Neuronal stem cell (in vitro differentiated cells): ENCODE measurements at regions not wholly inside any gene's neighbourhood (a gene's known extent, or its start where the extent isn't known, plus 50 kb on each side); places are given as distances from the start of the nearest gene placed in this dataset.

Experiments used
- DNase-seq: peaks from one replicate; pipeline ENCODE4 v3.0.0-alpha.2; 2013; ENCODE audit warnings: low spot score
- H2AFZ ChIP-seq: one replicate; pipeline ENCODE4 v1.6.1; 2013; ENCODE audit warnings: mild to moderate bottlenecking, low read length, inconsistent platforms
- H2AK5ac ChIP-seq: 2 replicates; pipeline ENCODE4 v1.6.1; 2013; ENCODE audit warnings: low read depth, mild to moderate bottlenecking, inconsistent platforms, low read length, moderate library complexity, mixed read lengths
- H2BK120ac ChIP-seq: 2 replicates; pipeline ENCODE4 v1.6.1; 2013; ENCODE audit warnings: low read depth, mild to moderate bottlenecking, inconsistent platforms, low read length, moderate library complexity, mixed read lengths
- H2BK12ac ChIP-seq: one replicate; pipeline ENCODE4 v1.6.1; 2013; ENCODE audit warnings: low read length, inconsistent platforms
- H2BK15ac ChIP-seq: 2 replicates; pipeline ENCODE4 v1.6.1; 2013; ENCODE audit warnings: mild to moderate bottlenecking, low read length, inconsistent platforms, mixed read lengths
- H2BK5ac ChIP-seq: one replicate; pipeline ENCODE4 v1.6.1; 2013; ENCODE audit warnings: inconsistent platforms, mild to moderate bottlenecking, low read length, moderate library complexity
- H3K14ac ChIP-seq: one replicate; pipeline ENCODE4 v1.6.1; 2013; ENCODE audit warnings: low read length, inconsistent platforms
- H3K18ac ChIP-seq: 2 replicates; pipeline ENCODE4 v1.6.1; 2013; ENCODE audit warnings: low read length, inconsistent platforms
- H3K23ac ChIP-seq: 2 replicates; pipeline ENCODE4 v1.6.1; 2013; ENCODE audit warnings: low read depth, mild to moderate bottlenecking, mixed read lengths, low read length, inconsistent platforms; ENCODE audit not compliant: poor library complexity
- H3K27ac ChIP-seq: replicated peaks from 3 replicates; pipeline ENCODE4 v1.5.1; 2013; ENCODE audit warnings: low read length, inconsistent platforms
- H3K27me3 ChIP-seq, 3 experiments: 2 replicates each; pipeline ENCODE4 v1.6.1; 2013; ENCODE audit warnings: low read length in 3 of 3, mild to moderate bottlenecking in 2 of 3, inconsistent platforms in 1 of 3, low read depth in 1 of 3, mixed read lengths in 1 of 3, moderate library complexity in 1 of 3; ENCODE audit not compliant: control insufficient read depth in 3 of 3, insufficient read depth in 3 of 3
- H3K36me3 ChIP-seq, 2 donors: replicated peaks in 1 of 2; 2 replicates each; pipeline ENCODE4 v1.6.1; 2013; ENCODE audit warnings: low read length in 2 of 2; ENCODE audit not compliant: control insufficient read depth in 2 of 2, insufficient read depth in 2 of 2
- H3K4ac ChIP-seq: 2 replicates; pipeline ENCODE4 v1.6.1; 2013; ENCODE audit warnings: inconsistent platforms, mild to moderate bottlenecking, low read length, moderate library complexity
- H3K4me1 ChIP-seq, 2 donors: 1 replicate in 1 of 2; 2 replicates in 1 of 2; pipeline ENCODE4 v1.6.1; 2013; ENCODE audit warnings: low read length in 2 of 2, low read depth in 1 of 2; ENCODE audit not compliant: control insufficient read depth in 2 of 2, insufficient read depth in 1 of 2
- H3K4me2 ChIP-seq: one replicate; pipeline ENCODE4 v1.6.1; 2013; ENCODE audit warnings: mild to moderate bottlenecking, low read length, inconsistent platforms; ENCODE audit not compliant: insufficient read depth, poor library complexity, severe bottlenecking
- H3K4me3 ChIP-seq, 2 donors: 2 replicates each; pipeline ENCODE4 v1.5.1; 2013; ENCODE audit warnings: low read length in 2 of 2, mild to moderate bottlenecking in 2 of 2, inconsistent platforms in 1 of 2, moderate library complexity in 1 of 2
- H3K79me1 ChIP-seq: one replicate; pipeline ENCODE4 v1.6.1; 2013; ENCODE audit warnings: low read depth, mild to moderate bottlenecking, inconsistent platforms, low read length, moderate library complexity
- H3K9ac ChIP-seq: one replicate; pipeline ENCODE4 v1.6.1; 2013; ENCODE audit warnings: mild to moderate bottlenecking, low read depth, low read length, inconsistent platforms; ENCODE audit not compliant: poor library complexity
- H3K9me3 ChIP-seq, 2 donors: replicated peaks in 1 of 2; 2 replicates each; pipeline versions ENCODE3 to v1.6.1; 2013; ENCODE audit warnings: low read length in 2 of 2, mild to moderate bottlenecking in 2 of 2, inconsistent platforms in 1 of 2, low read depth in 1 of 2, mixed read lengths in 1 of 2, moderate library complexity in 1 of 2; ENCODE audit not compliant: control insufficient read depth in 2 of 2, insufficient read depth in 1 of 2
- H4K8ac ChIP-seq: one replicate; pipeline ENCODE4 v1.6.1; 2013; ENCODE audit warnings: low read depth, mild to moderate bottlenecking, inconsistent platforms, low read length, moderate library complexity
- H4K91ac ChIP-seq: one replicate; pipeline ENCODE4 v1.6.1; 2013; ENCODE audit warnings: low read length, low read depth, mild to moderate bottlenecking, inconsistent platforms; ENCODE audit not compliant: poor library complexity
- WGBS, 2 donors: extraction: QIAGEN DNeasy Blood & Tissue Kit; methylation state at CpG; one replicate each; pipeline ENCODE4 v1.1.7; 2013; ENCODE audit warnings: missing lambda C conversion rate in 2 of 2, mixed read lengths in 1 of 2; ENCODE audit not compliant: insufficient read length in 2 of 2, insufficient replicate concordance in 1 of 2; ENCODE audit errors: extremely low coverage in 2 of 2; 5-methylcytosine and 5-hydroxymethylcytosine counted together

DNA sequence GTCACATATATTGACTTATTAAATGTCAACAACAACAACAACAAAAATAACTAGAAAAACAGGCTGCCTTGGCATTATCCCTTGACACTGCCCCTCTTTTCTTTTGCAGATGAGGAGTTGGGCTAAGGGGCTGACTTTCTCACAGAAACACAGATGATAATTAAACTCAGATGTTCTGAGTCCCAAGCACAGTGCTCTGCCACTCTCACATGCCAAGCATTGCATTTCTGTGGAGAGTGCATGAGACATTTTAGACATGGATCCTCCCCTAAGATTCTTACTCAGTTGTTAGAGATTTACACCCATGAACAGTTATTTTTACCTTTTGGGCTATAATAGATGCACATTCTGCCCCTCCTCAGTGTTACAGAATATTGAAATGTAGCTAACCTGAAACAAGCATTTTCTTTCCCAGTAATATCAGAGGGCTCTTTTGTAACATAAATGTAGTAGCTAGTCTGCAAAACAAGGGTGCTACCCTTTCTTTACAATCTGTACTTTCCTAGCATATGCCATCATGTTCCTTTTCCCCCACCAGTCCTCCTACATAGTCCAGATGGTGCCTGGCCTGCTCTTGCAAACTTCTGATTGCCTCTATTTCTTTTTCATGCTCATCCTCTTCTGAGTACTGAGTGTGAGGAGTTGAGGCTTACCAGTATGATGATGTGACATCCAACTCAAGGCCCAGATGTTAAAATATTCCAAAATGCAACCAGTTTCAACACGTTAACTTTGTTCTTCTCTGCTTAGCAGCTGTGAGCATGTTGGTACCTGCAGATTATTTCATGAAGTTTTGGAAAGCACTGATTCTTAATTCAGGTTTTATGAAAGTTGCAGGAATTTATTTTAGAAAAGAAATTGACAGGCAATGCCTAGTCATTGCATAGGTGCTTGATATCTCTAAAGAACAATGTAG lies 125.0 kb upstream of the ATP2B1 start:
- H2BK12ac ChIP-seq, result no peak overlapping the region

DNA sequence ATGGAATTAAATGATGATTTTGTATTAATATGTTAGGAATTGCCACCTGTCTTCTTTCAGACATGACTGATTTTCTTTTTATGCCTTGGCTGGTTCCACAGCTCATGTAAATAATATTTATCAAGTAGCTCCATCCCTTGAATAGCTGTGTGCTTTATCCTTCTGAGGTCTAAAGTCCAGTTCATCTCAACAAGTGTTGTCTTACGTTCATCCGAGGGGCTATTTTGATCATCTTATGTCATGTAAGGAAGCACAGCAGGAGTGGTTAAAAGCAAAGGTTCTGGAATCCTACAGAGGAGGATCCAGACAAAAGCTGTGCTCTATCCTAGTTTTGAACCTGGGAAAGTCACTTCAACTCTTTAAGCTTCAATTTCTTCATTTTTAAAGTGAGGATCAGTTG lies 123.7 kb upstream of the ATP2B1 start:
- Histone ChIP-seq H3K9me3 (no peaks in the 10 kb centered on the region), H3K27me3 (no peaks in the 10 kb centered on the region), H3K4me1 (peaks cover 2 to 5% of the 10 kb centered on the region in 2 donors), H4K8ac (no peak overlapping the region), H3K36me3 (no peaks in the 10 kb centered on the region), H2BK15ac (no peak overlapping the region), H3K4me3 (no peak overlapping the region), H2BK120ac (no peak overlapping the region), H4K91ac (no peak overlapping the region), H3K79me1 (no peaks in the 10 kb centered on the region), H3K18ac (no peak overlapping the region), H3K4ac (no peak overlapping the region), H2AFZ (no peak overlapping the region), H3K14ac (no peak overlapping the region), H3K9ac (no peak overlapping the region), H2AK5ac (no peak overlapping the region), H2BK5ac (no peak overlapping the region), H2BK12ac (no peak overlapping the region), H3K27ac (no peak overlapping the region), H3K23ac (no peak overlapping the region), H3K4me2 (no peak overlapping the region)
- WGBS, 2 donors, result no CpG with 5 or more reads among the region's 2 CpGs
- no peak for DNase-seq

More for the DNA sequence above, 125.0 kb upstream of the ATP2B1 start:
- Histone ChIP-seq H3K36me3 (no peaks in the 10 kb centered on the region), H3K4me2 (no peak overlapping the region), H2BK5ac (no peak overlapping the region), H2BK15ac (no peak overlapping the region), H4K8ac (no peak overlapping the region), H3K18ac (no peak overlapping the region), H2AK5ac (no peak overlapping the region), H3K23ac (no peak overlapping the region), H2AFZ (no peak overlapping the region), H3K27me3 (no peaks in the 10 kb centered on the region), H3K4me3 (no peak overlapping the region), H3K27ac (no peak overlapping the region), H3K9ac (no peak overlapping the region), H4K91ac (no peak overlapping the region), H2BK120ac (no peak overlapping the region), H3K9me3 (no peaks in the 10 kb centered on the region), H3K14ac (no peak overlapping the region), H3K4me1 (no peaks in the 10 kb centered on the region), H3K79me1 (no peaks in the 10 kb centered on the region), H3K4ac (no peak overlapping the region)
- DNase-seq, result no peak
- no CpG with 5 or more reads among the region's 1 CpG for WGBS, 2 donors

DNA sequence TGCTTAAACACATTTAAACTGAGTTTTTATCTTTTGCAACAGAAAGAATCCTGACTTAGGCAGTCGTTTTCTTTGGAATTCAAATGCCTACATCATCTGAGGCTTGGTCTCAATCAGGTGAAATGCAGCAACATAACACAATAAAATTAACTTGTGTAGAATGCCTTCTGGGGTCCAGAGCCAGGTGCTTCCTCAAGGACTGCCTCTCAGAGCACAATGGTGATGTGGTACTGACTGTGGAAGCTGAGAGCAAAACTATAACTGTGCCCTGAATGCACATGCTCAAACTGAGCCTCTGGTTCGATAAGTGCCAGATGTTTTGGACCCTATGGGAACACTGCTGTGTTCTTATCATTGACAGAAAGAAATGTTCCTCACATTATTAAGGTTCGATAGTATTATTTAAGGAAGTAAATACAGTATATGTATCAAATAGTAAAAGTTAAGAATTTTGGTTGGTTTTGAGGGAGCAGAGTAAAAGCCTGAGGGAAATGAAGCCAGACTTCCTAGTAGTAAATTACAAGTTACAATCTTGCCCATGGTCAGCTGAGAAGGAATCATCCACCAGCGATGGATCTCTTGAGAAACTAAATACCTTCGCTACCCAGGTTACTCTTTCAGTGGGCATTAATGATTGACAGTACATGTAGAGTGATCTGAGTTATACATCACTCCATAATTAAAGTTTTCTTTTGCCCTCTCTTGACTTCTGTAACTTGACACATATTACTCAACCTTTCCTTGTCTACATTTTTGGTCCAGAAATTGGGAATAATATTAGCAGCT lies 122.9 kb upstream of the ATP2B1 start:
- H3K36me3 ChIP-seq, result no peaks in the 10 kb centered on the region
- no peaks in the 10 kb centered on the region for H3K27me3 ChIP-seq
- no peak for DNase-seq
- no peak overlapping the region for H2AFZ ChIP-seq
- H2BK15ac ChIP-seq, result no peak overlapping the region
- H2BK12ac ChIP-seq, result no peak overlapping the region
- no peak overlapping the region for H2BK120ac ChIP-seq
- no peaks in the 10 kb centered on the region for H3K9me3 ChIP-seq
- no peak overlapping the region for H3K4me3 ChIP-seq
- no peak overlapping the region for H2AK5ac ChIP-seq
- no peak overlapping the region for H3K27ac ChIP-seq
- no peaks in the 10 kb centered on the region for H3K79me1 ChIP-seq
- WGBS, 2 donors, result no CpG with 5 or more reads among the region's 5 CpGs
- H3K14ac ChIP-seq, result no peak overlapping the region
- H3K18ac ChIP-seq, result no peak overlapping the region
- H3K4ac ChIP-seq, result no peak overlapping the region
- H4K8ac ChIP-seq, result no peak overlapping the region
- peaks cover 2 to 5% of the 10 kb centered on the region in 2 donors for H3K4me1 ChIP-seq
- H3K23ac ChIP-seq, result no peak overlapping the region
- H3K4me2 ChIP-seq, result no peak overlapping the region
- H4K91ac ChIP-seq, result no peak overlapping the region
- H2BK5ac ChIP-seq, result no peak overlapping the region
- H3K9ac ChIP-seq, result no peak overlapping the region

DNA sequence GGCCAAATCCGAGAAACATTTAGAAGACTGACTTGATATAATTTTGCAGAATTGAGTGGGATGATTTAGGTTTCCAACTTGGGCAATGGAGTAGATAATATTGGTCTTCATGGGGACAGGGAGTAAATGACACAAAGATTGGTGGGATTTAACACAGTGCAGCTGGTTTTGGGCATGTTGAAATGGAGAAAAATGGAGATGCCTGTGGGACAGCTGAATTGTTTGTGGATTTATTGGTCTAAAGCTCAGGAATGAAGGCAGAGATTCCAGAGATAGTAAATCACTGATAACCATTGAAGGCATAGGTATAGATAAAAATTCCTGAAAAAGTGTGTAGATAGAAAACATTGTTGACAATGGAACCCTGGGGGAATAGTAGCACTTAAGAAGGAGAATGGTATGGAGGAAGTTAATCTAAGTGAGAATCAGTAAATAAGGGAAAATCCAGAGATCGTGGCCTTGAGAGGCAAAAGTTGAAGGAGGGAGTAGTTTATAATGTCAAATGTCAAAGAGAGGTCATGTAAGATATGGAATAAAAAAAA lies 120.9 kb upstream of the ATP2B1 start:
- Histone ChIP-seq H4K91ac (no peak overlapping the region), H3K4me1 (peaks cover 2 to 5% of the 10 kb centered on the region in 2 donors), H3K23ac (no peak overlapping the region), H3K4me2 (no peak overlapping the region), H3K27me3 (no peaks in the 10 kb centered on the region), H2BK120ac (no peak overlapping the region), H3K27ac (no peak overlapping the region), H3K9ac (no peak overlapping the region), H3K9me3 (no peaks in the 10 kb centered on the region), H3K4me3 (no peak overlapping the region), H3K18ac (no peak overlapping the region), H2BK15ac (no peak overlapping the region), H4K8ac (no peak overlapping the region), H3K14ac (no peak overlapping the region), H2BK5ac (no peak overlapping the region), H2AFZ (no peak overlapping the region), H3K36me3 (no peaks in the 10 kb centered on the region), H3K4ac (no peak overlapping the region), H2BK12ac (no peak overlapping the region), H3K79me1 (no peaks in the 10 kb centered on the region), H2AK5ac (no peak overlapping the region)
- no peak for DNase-seq
- no CpG with 5 or more reads among the region's 2 CpGs for WGBS, 2 donors
